C4-2B (cell line): ENCODE measurements at regions not wholly inside any gene's neighbourhood (a gene's known extent, or its start where the extent isn't known, plus 50 kb on each side); places are given as distances from the start of the nearest gene placed in this dataset.
"Not testable (repeated sequence)": the region's sequence is repeated elsewhere in the genome, so short reads cannot be mapped to it uniquely, and the experiment has no call there.

Experiments
- CTCF ChIP-seq: fragments of 450-650 bp; conservative IDR thresholded peaks from 2 replicates; pipeline ENCODE4 v1.5.1; 2017; ENCODE audit warnings: mild to moderate bottlenecking
- ZFX ChIP-seq: fragments of 450-650 bp; IDR thresholded peaks from 2 replicates; pipeline ENCODE4 v1.6.1; 2017

GRCh38 chr22:25431637-25432342 lies 132.7 kb upstream of the GRK3 start:
- TF ChIP-seq ZFX, CTCF: not testable (repeated sequence)
